ENCODE measurements at regions not wholly inside any gene's neighbourhood (a gene's known extent, or its start where the extent isn't known, plus 50 kb on each side); places are given as distances from the start of the nearest gene placed in this dataset.

DNA sequence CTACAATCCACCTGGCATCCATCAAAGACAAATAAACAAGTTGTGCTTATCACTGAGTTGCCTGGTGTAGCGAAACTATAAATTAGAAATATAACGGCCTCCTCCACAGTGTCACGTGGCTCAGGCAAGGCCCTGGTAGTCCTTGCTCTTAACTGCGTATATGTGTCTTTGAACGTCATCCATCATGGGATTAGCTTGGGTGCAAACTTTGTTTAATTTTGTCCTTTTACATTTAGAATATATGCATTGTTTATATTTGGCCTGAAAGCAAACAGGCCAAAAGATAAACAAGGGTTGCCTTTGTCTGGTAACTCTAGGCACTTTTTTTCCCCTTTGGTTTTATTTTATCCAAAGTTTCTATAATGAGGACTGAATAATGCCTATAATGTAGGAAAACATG lies 184.9 kb downstream of the KIT start:
- no peak for DNase-seq (ENCODE audit: low spot score in 2 of 2)
- H3K36me3 ChIP-seq, result no peaks in the 10 kb centered on the region
- no peaks in the 10 kb centered on the region for H3K9me3 ChIP-seq
- TF ChIP-seq, protein P1, sequence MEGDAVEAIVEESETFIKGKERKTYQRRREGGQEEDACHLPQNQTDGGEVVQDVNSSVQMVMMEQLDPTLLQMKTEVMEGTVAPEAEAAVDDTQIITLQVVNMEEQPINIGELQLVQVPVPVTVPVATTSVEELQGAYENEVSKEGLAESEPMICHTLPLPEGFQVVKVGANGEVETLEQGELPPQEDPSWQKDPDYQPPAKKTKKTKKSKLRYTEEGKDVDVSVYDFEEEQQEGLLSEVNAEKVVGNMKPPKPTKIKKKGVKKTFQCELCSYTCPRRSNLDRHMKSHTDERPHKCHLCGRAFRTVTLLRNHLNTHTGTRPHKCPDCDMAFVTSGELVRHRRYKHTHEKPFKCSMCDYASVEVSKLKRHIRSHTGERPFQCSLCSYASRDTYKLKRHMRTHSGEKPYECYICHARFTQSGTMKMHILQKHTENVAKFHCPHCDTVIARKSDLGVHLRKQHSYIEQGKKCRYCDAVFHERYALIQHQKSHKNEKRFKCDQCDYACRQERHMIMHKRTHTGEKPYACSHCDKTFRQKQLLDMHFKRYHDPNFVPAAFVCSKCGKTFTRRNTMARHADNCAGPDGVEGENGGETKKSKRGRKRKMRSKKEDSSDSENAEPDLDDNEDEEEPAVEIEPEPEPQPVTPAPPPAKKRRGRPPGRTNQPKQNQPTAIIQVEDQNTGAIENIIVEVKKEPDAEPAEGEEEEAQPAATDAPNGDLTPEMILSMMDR (IDR thresholded peaks at IDR 0.05), result no peak
- intact Hi-C loops (cut with DNase I), result loop anchor here (5.0 kb wide), 1 partner anchor 520 kb away; no protein-coding TSS in a partner anchor
- no peak overlapping the region for H3K27ac ChIP-seq
- no peaks in the 10 kb centered on the region for H3K4me1 ChIP-seq
- H3K4me3 ChIP-seq, result no peak overlapping the region
- H3K27me3 ChIP-seq, result no peaks in the 10 kb centered on the region

DNA sequence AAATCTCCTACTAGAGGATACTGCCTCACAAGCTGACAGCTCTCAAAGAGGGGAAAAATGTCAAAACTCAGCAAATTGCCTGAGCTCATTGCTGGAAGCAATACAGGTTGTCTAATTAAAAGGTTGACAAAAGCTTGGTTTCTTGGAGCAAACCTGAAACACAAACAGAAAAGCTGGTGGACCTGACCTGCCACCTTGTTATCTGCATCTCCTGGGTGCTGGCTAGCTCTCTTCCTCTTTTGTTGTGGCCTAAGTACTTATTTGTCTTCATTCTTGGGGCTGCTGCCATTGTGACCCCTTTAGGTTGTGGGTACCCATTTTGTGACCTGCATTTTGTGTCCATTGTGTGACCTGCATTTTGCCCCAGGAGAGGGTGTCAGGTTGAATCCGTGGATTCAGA lies 184.5 kb downstream of the KIT start:
- no peak for DNase-seq (ENCODE audit: low spot score in 2 of 2)
- Histone ChIP-seq H3K36me3 (no peaks in the 10 kb centered on the region), H3K27me3 (no peaks in the 10 kb centered on the region), H3K4me1 (no peaks in the 10 kb centered on the region), H3K9me3 (no peaks in the 10 kb centered on the region), H3K4me3 (no peak overlapping the region), H3K27ac (no peak overlapping the region)
- TF ChIP-seq, protein P1 (IDR thresholded peaks at IDR 0.05), result no peak
- intact Hi-C loops (cut with DNase I), result loop anchor here (5.0 kb wide), 1 partner anchor 520 kb away; no protein-coding TSS in a partner anchor

DNA sequence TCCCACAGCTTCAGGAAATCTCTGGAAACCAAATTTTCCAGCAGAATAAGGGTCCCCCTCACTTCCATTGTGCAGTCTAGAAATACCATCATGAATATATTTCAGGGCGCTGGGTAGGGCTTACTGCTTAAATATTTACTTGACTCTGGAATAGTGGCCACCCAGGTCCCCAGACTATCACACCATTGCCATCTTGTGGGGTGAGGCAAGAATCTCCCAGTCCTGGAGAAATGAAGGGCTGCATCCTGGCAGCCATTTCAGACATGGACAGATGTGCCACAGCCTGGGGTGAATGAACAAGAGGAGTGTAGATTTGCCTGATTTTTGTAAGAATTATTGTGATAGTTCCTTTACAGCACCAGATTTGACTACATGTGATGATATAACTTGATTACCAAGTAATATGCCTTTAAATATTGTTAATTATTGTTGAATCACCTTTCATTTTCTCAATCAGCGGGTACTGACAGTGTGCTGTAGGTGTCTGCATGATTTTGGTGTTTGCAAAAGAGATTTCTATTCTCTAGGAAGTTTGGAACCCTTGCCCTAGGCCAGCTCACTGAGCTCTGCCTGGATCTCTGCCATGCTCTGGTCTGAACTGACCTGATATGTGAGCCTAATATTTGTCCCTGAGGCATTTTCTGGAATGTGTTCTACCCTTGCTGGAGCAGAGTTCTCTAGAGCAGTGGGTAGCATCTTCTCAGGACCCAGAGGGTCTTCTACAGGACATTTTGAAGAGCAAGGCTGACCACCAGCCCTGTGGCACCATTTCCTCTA lies 183.4 kb downstream of the KIT start:
- Histone ChIP-seq H3K27me3 (no peaks in the 10 kb centered on the region), H3K36me3 (no peaks in the 10 kb centered on the region), H3K4me1 (no peaks in the 10 kb centered on the region), H3K9me3 (no peaks in the 10 kb centered on the region), H3K4me3 (no peak overlapping the region), H3K27ac (no peak overlapping the region)
- DNase-seq (ENCODE audit: low spot score in 2 of 2), result no peak
- intact Hi-C loops (cut with DNase I), result loop anchor here (5.0 kb wide), 1 partner anchor 519 kb away; no protein-coding TSS in a partner anchor
- TF ChIP-seq, protein P1 (IDR thresholded peaks at IDR 0.05), result peak in 2 of 3 experiments; percentile 21 to 44

DNA sequence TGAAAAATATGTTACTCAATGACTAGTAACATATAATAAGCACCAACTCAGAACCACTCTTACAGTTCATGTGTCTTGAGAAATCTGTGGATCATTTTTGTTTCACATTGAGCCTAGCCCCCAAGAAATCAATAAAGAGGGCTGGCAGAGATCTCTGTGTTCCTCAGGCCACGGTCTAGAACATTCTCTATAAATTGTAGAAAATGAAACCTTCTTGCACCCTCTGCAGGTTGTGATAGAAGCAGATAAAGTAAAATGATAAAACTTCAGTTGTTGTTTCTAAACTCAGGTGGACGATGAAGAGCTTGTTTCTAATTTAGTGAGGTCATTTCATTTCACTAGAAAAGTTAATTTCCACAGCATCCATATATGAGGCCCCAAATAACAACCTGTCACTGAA lies 182.7 kb downstream of the KIT start:
- no peaks in the 10 kb centered on the region for H3K4me1 ChIP-seq
- H3K9me3 ChIP-seq, result no peaks in the 10 kb centered on the region
- no peaks in the 10 kb centered on the region for H3K36me3 ChIP-seq
- intact Hi-C loops (cut with DNase I), result loop anchor here (5.0 kb wide), 1 partner anchor 518 kb away; no protein-coding TSS in a partner anchor
- no peak overlapping the region for H3K4me3 ChIP-seq
- TF ChIP-seq, protein P1 (IDR thresholded peaks at IDR 0.05), result no peak
- no peaks in the 10 kb centered on the region for H3K27me3 ChIP-seq
- no peak overlapping the region for H3K27ac ChIP-seq
- no peak for DNase-seq (ENCODE audit: low spot score in 2 of 2)

DNA sequence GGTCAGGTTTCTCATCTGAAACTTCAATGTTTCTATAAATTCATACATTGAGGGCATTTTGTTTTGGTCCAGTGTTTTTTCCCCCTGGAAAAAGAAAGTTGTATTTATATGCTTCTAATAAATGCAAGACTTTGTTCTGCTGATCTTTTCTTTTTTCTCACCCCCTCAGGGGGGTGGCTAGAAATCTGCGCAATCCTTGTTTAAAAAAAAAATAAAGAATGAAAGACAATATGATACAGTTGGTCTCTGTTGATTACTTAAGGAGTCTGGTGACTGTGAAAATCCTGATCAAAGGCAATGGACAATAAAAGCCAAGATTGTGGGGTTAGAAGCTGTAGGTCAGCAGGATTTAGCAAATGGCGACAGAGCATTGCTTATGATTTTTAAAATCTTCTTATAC lies 180.5 kb downstream of the KIT start:
- Histone ChIP-seq H3K27me3 (no peaks in the 10 kb centered on the region), H3K4me3 (no peak overlapping the region), H3K9me3 (no peaks in the 10 kb centered on the region), H3K36me3 (no peaks in the 10 kb centered on the region), H3K27ac (no peak overlapping the region), H3K4me1 (no peaks in the 10 kb centered on the region)
- no peak for DNase-seq (ENCODE audit: low spot score in 2 of 2)
- intact Hi-C loops (cut with DNase I), result no loop called here
- TF ChIP-seq, protein P1 (IDR thresholded peaks at IDR 0.05), result no peak

Data from ascending aorta (tissue), 2 donors.